C4-2B (cell line): ENCODE measurements at regions not wholly inside any gene's neighbourhood (a gene's known extent, or its start where the extent isn't known, plus 50 kb on each side); places are given as distances from the start of the nearest gene placed in this dataset.

Experiments used
- H3K27ac ChIP-seq: fragments of 450-650 bp; 2 replicates; pipeline ENCODE4 v1.5.1; 2017
- ZFX ChIP-seq: fragments of 450-650 bp; IDR thresholded peaks from 2 replicates; pipeline ENCODE4 v1.6.1; 2017
- TF ChIP-seq, protein P1 (sequence below): fragments of 450-650 bp; conservative IDR thresholded peaks from 2 replicates; pipeline ENCODE4 v1.5.1; 2017; ENCODE audit warnings: mild to moderate bottlenecking

DNA sequence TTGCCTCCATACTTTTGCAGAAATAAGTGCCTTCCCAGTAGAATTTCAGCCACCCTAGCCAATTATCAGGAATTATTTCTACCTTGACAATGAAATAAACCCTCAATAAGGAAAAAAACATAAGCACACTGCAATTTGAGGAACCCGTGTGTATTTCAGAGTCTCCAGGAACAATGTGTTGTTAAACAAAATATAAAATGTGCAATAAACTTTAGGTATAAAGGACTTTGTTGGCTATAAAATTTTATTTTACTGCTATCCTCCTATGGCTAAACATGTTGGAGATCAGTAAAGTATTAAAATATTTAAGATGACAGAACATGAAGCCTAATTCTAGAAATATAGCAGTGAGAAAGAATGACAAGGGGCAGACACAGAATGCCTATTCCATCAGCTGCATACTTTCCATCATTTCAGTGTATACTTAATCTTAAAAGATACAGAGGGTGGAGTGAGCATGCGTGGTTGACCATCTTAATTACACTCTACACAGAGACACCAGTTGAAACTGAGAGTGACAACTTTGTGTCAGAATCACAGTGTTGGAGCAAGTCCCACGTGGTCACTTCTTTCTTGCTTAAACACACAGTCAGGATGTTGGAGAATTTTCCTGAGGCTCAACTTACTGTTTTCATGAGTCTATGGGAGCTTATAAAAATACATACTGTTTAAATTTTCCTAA is 79.0 kb upstream of the SUCLG2 start:
- no peak overlapping the region for H3K27ac ChIP-seq
- TF ChIP-seq, protein P1, sequence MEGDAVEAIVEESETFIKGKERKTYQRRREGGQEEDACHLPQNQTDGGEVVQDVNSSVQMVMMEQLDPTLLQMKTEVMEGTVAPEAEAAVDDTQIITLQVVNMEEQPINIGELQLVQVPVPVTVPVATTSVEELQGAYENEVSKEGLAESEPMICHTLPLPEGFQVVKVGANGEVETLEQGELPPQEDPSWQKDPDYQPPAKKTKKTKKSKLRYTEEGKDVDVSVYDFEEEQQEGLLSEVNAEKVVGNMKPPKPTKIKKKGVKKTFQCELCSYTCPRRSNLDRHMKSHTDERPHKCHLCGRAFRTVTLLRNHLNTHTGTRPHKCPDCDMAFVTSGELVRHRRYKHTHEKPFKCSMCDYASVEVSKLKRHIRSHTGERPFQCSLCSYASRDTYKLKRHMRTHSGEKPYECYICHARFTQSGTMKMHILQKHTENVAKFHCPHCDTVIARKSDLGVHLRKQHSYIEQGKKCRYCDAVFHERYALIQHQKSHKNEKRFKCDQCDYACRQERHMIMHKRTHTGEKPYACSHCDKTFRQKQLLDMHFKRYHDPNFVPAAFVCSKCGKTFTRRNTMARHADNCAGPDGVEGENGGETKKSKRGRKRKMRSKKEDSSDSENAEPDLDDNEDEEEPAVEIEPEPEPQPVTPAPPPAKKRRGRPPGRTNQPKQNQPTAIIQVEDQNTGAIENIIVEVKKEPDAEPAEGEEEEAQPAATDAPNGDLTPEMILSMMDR = no peak
- no peak for TF ChIP-seq ZFX

- H3K27ac ChIP-seq = no peak overlapping the region
- TF ChIP-seq, protein P1 = no peak
- no peak for TF ChIP-seq ZFX
Measured at GRCh38 chr3:67724434-67724833, 70.0 kb upstream of the SUCLG2 start.

DNA sequence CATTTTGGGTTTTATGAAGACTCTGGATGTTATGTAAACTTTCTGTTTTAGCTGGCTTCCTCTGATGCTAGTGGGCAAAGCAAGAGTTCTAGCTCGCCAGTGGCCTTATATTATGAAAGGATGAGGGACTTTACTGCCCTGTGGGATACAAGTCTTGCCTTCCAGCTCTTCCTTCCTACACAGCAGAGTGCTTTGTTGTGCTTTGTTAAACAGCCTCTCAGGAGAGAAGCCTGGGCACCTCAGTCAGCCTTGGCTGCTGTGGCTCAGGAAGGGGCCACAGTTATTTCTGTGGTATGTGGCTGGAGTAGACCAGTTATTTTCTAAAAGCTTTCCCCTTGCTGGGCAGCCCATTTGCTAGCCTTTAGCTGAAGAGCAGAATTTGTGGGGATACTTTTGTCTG is 69.5 kb upstream of the SUCLG2 start:
- H3K27ac ChIP-seq = no peak overlapping the region
- TF ChIP-seq ZFX = no peak

- H3K27ac ChIP-seq = no peak overlapping the region
- TF ChIP-seq, protein P1 = no peak
- TF ChIP-seq ZFX = no peak
Measured at GRCh38 chr3:67719333-67719732, 64.9 kb upstream of the SUCLG2 start.

DNA sequence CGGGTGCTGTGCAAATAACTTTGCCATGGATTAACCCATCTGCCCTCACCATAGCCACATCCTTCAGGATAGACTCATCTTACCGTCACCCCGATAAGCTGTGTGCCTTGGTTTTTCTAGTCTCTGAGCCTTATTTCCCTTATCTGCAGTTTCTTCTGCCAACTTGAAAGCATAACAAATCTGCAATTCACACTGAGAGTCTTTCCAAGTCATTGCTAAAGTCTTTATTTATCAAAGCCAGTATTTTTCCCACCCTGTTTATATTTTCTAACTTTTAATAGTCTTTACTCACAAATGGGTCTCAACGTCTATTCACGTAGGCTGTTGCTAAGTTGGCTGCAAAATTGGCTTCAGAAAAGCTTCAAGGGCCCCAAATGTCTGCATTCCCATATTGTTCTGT is 61.6 kb upstream of the SUCLG2 start:
- no peak overlapping the region for H3K27ac ChIP-seq
- TF ChIP-seq, protein P1 = no peak
- no peak for TF ChIP-seq ZFX

DNA sequence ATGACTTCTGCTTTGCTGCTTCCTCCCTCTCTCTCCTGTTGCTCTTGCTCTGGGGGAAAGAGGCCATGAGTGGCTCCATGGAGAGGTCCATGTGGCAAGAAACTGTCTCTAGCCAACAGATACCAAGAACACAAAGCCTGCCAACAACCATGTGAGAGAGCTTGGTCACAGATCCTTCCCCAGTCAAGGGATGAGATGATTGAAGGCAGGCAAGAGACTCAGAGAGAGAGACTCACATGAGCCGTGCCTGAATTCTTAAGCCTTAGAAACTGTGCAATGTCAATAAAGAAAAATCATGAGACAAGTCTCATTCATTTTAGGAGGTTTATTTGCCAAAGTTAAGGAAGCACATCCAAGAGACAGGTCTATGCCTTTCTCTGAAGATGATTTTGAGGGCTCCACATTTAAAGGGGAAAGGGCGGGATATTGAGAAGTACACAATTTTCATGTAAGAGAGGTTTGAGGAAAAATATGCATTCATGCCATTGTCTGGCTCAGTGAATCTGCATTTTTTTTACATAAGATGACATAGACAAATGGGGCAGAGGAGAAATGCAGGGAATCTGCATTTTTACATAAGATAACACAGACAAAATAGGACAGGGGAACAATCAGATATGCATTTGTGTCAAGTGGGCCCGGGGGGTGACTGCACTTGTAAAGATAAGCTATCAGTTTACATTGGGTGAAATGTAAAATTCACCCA is 59.5 kb upstream of the SUCLG2 start:
- TF ChIP-seq, protein P1 = no peak
- TF ChIP-seq ZFX = no peak
- no peak overlapping the region for H3K27ac ChIP-seq

DNA sequence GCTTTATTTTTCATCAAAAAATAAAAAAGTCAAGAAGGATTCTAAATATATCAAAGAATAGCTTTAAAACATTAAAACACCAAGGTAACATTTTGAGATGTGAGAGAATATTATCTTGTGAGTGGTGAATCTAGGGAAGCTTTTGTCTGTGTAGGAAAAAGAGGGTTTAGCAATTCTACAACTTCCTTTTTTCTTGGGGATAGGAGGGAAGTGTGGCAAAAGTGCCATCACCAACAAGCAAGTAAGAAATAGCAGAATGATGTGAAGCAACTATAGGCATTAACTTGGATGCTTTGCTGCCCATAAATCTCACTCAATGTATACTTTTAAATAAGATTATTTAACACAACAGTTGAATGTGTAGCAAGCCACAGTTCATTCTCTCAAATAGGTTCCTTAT is 57.8 kb upstream of the SUCLG2 start:
- H3K27ac ChIP-seq = no peak overlapping the region
- TF ChIP-seq, protein P1 = no peak
- TF ChIP-seq ZFX = no peak

DNA sequence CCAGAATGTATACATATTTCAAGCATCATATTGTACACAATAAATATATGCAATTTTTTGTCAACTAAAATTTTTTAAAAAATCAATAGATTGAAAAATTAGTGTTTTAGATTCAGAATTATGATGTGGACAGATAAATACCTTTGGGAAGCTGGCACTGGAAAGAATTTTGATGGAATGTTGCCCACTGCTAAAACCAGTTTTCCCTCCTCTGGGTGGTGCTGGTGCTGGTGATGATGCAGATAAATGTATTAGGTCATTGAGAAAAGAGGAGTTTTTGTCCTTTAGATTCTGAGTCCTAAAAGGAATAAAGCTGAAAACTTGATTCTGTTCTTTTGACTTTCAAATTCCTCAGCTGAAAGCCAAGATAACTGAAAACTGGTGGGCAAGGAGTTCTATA is 56.0 kb upstream of the SUCLG2 start:
- H3K27ac ChIP-seq = no peak overlapping the region
- TF ChIP-seq ZFX = no peak
- TF ChIP-seq, protein P1 = no peak
